Glutamatergic neuron (in vitro differentiated cells): ENCODE measurements at regions not wholly inside any gene's neighbourhood (a gene's known extent, or its start where the extent isn't known, plus 50 kb on each side); places are given as distances from the start of the nearest gene placed in this dataset.

Experiments used
- DNase-seq: peaks from one replicate; pipeline ENCODE4 v3.0.0; 2022
- H3K27ac Mint-ChIP-seq: one replicate; pipeline ENCODE4 v1.8.0; 2020; ENCODE audit warnings: mild to moderate bottlenecking, mixed read lengths, inconsistent platforms; ENCODE audit not compliant: unreplicated experiment
- H3K27me3 Mint-ChIP-seq: one replicate; pipeline ENCODE4 v1.8.0; 2020; ENCODE audit warnings: mild to moderate bottlenecking, moderate library complexity, mixed read lengths, inconsistent platforms; ENCODE audit not compliant: unreplicated experiment
- H3K36me3 Mint-ChIP-seq: one replicate; pipeline ENCODE4 v1.8.0; 2020; ENCODE audit warnings: mild to moderate bottlenecking, mixed read lengths, inconsistent platforms; ENCODE audit not compliant: unreplicated experiment
- H3K4me1 Mint-ChIP-seq: one replicate; pipeline ENCODE4 v1.8.0; 2020; ENCODE audit warnings: mild to moderate bottlenecking, low read depth, mixed read lengths, inconsistent platforms; ENCODE audit not compliant: unreplicated experiment
- H3K4me3 Mint-ChIP-seq: one replicate; pipeline ENCODE4 v1.8.0; 2020; ENCODE audit warnings: mild to moderate bottlenecking, mixed read lengths, inconsistent platforms; ENCODE audit not compliant: unreplicated experiment
- H3K9me3 Mint-ChIP-seq: one replicate; pipeline ENCODE4 v1.8.0; 2020; ENCODE audit warnings: mild to moderate bottlenecking, moderate library complexity, mixed read lengths, inconsistent platforms; ENCODE audit not compliant: unreplicated experiment
- CTCF ChIP-seq: fragments of 200-600 bp; sonication (generic); IDR thresholded peaks from one replicate; pipeline ENCODE4 v1.5.0; 2021; ENCODE audit not compliant: partially characterized antibody, unreplicated experiment

- H3K36me3 Mint-ChIP-seq: no peaks in the 10 kb centered on the region
- H3K27me3 Mint-ChIP-seq: no peaks in the 10 kb centered on the region
- no peak for DNase-seq
- H3K9me3 Mint-ChIP-seq: no peaks in the 10 kb centered on the region
- no peak overlapping the region for H3K4me3 Mint-ChIP-seq
- no peaks in the 10 kb centered on the region for H3K4me1 Mint-ChIP-seq
- no peak for TF ChIP-seq CTCF
- H3K27ac Mint-ChIP-seq: no peak overlapping the region
These were observed 122.4 kb upstream of the PRDM9 start for GRCh38 chr5:23385036-23385435.

GRCh38 chr5:23372177-23372576 lies 135.2 kb upstream of the PRDM9 start:
- Mint-ChIP-seq H3K9me3 (no peaks in the 10 kb centered on the region), H3K36me3 (no peaks in the 10 kb centered on the region), H3K4me3 (no peak overlapping the region), H3K4me1 (peaks cover 8% of the 10 kb centered on the region), H3K27me3 (no peaks in the 10 kb centered on the region), H3K27ac (peak overlapping the region; percentile 62)
- no peak for TF ChIP-seq CTCF
- DNase-seq: no peak

- Mint-ChIP-seq H3K27me3 (no peaks in the 10 kb centered on the region), H3K4me1 (peaks cover 8% of the 10 kb centered on the region), H3K4me3 (no peak overlapping the region), H3K27ac (no peak overlapping the region), H3K36me3 (no peaks in the 10 kb centered on the region), H3K9me3 (no peaks in the 10 kb centered on the region)
- DNase-seq: no peak
- no peak for TF ChIP-seq CTCF
These were observed 139.0 kb upstream of the PRDM9 start for GRCh38 chr5:23368393-23368792.

GRCh38 chr5:23367874-23368273 lies 139.5 kb upstream of the PRDM9 start:
- H3K9me3 Mint-ChIP-seq: no peaks in the 10 kb centered on the region
- no peak overlapping the region for H3K27ac Mint-ChIP-seq
- no peaks in the 10 kb centered on the region for H3K27me3 Mint-ChIP-seq
- DNase-seq: no peak
- no peak overlapping the region for H3K4me3 Mint-ChIP-seq
- H3K36me3 Mint-ChIP-seq: no peaks in the 10 kb centered on the region
- no peak for TF ChIP-seq CTCF
- H3K4me1 Mint-ChIP-seq: peaks cover 8% of the 10 kb centered on the region

GRCh38 chr5:23353286-23353685 lies 154.1 kb upstream of the PRDM9 start:
- Mint-ChIP-seq H3K9me3 (no peaks in the 10 kb centered on the region), H3K4me3 (no peak overlapping the region), H3K4me1 (peaks cover 1% of the 10 kb centered on the region), H3K36me3 (no peaks in the 10 kb centered on the region), H3K27ac (no peak overlapping the region), H3K27me3 (no peaks in the 10 kb centered on the region)
- TF ChIP-seq CTCF: no peak
- DNase-seq: no peak
